ENCODE measurements at regions not wholly inside any gene's neighbourhood (a gene's known extent, or its start where the extent isn't known, plus 50 kb on each side); places are given as distances from the start of the nearest gene placed in this dataset.

GRCh38 chr5:91528831-91529230 lies 145.7 kb upstream of the ARRDC3 start:
- TF ChIP-seq, protein P1, sequence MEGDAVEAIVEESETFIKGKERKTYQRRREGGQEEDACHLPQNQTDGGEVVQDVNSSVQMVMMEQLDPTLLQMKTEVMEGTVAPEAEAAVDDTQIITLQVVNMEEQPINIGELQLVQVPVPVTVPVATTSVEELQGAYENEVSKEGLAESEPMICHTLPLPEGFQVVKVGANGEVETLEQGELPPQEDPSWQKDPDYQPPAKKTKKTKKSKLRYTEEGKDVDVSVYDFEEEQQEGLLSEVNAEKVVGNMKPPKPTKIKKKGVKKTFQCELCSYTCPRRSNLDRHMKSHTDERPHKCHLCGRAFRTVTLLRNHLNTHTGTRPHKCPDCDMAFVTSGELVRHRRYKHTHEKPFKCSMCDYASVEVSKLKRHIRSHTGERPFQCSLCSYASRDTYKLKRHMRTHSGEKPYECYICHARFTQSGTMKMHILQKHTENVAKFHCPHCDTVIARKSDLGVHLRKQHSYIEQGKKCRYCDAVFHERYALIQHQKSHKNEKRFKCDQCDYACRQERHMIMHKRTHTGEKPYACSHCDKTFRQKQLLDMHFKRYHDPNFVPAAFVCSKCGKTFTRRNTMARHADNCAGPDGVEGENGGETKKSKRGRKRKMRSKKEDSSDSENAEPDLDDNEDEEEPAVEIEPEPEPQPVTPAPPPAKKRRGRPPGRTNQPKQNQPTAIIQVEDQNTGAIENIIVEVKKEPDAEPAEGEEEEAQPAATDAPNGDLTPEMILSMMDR (IDR thresholded peaks at IDR 0.05; ENCODE audit: control extremely low read depth, extremely low read depth, low read depth, missing control alignments) = no peak
- no peak for DNase-seq (ENCODE audit: extremely low spot score)
- ChIA-PET CTCF (interaction anchor here (1.1 kb wide), 1 partner anchor 10 kb away, joined by 3 read pairs; no protein-coding TSS in a partner anchor), POLR2A (no interaction called here)

DNA sequence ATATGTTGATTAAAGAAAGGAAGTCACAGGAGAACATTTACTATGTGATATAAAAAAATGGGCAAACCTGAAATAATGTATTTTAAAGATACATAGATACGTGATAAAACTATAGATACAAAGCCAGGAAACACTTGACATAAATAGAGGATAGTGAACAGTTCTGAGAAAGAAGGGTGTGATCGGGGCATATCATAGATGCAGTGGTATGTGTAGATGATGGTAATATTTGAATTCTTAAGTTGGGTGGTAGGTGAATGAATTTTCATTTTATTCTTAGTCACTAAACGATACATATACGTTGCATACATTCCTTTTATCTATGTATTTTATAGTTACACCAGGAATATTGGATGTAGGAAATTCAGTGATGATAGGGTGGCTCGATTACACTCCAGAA lies 138.7 kb upstream of the ARRDC3 start:
- ChIA-PET POLR2A (no interaction called here), CTCF (interaction anchor here (1.3 kb wide), 1 partner anchor 34 kb away, joined by 3 read pairs; no protein-coding TSS in a partner anchor)
- DNase-seq (ENCODE audit: extremely low spot score) = no peak
- TF ChIP-seq, protein P1 (IDR thresholded peaks at IDR 0.05; ENCODE audit: control extremely low read depth, extremely low read depth, low read depth, missing control alignments) = no peak

DNA sequence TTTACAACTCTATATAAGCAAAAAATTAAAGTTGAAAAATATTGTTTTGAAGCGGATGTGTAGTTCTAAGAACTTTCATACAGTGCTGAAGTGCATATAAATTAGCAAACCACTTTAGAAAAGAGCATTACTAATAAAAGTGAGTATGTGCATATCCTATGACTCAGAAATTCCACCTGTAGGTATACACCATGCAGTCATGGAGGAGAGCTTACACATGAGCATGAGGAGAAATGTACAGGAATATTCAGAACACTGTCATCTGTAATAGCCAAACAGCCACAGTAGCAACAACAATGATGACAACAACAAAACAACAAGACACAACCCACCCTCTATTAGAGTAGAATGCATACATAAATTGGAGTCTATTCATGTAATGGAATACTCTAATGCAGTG lies 138.2 kb upstream of the ARRDC3 start:
- DNase-seq (ENCODE audit: extremely low spot score) = no peak
- POLR2A ChIA-PET = no interaction called here
- CTCF ChIA-PET = interaction anchor here (1.3 kb wide), 1 partner anchor 34 kb away, joined by 3 read pairs; no protein-coding TSS in a partner anchor
- TF ChIP-seq, protein P1 (IDR thresholded peaks at IDR 0.05; ENCODE audit: control extremely low read depth, extremely low read depth, low read depth, missing control alignments) = no peak

DNA sequence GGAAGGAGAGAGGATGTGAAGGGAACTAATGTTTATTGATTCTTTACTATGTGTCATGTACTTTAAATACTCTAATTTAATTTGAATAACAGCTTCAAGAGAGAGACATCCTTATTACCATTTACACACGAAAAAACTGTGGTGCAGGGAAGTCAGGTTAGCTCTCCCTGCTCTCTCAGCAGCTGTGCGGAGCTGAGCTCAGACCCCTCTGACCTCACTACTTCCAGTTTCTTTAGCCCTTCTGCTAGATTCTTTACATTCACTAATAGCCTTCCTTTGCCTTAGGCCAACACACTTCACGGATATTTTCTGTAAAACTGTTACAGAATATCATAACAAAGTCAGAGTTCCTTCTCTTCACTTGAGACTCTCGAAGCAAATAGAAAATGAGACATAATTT lies 131.3 kb upstream of the ARRDC3 start:
- ChIA-PET POLR2A (no interaction called here), CTCF (interaction anchor here (0.8 to 1.0 kb wide), 2 partner anchors 10 to 15 kb away, joined by 3 read pairs; no protein-coding TSS in a partner anchor)

GRCh38 chr5:91503321-91503720 lies 120.2 kb upstream of the ARRDC3 start:
- TF ChIP-seq, protein P1 (IDR thresholded peaks at IDR 0.05; ENCODE audit: control extremely low read depth, extremely low read depth, low read depth, missing control alignments) = no peak
- DNase-seq (ENCODE audit: extremely low spot score) = no peak
- ChIA-PET CTCF (no interaction called here), POLR2A (no interaction called here)

More for the DNA sequence above, 131.3 kb upstream of the ARRDC3 start:
- no peak for DNase-seq (ENCODE audit: extremely low spot score)
- TF ChIP-seq, protein P1 (IDR thresholded peaks at IDR 0.05; ENCODE audit: control extremely low read depth, extremely low read depth, low read depth, missing control alignments) = no peak

- TF ChIP-seq, protein P1 (IDR thresholded peaks at IDR 0.05; ENCODE audit: control extremely low read depth, extremely low read depth, low read depth, missing control alignments) = no peak
- ChIA-PET CTCF (interaction anchor here (0.9 to 1.5 kb wide), 4 partner anchors 12 to 32 kb away, joined by 3 to 5 read pairs (median 3); no protein-coding TSS in a partner anchor), POLR2A (no interaction called here)
- DNase-seq (ENCODE audit: extremely low spot score) = no peak
These were observed 117.6 kb upstream of the ARRDC3 start for GRCh38 chr5:91500758-91501157.

All from GM10248 (cell line).